Urinary bladder (tissue), 3 donors: ENCODE measurements at regions not wholly inside any gene's neighbourhood (a gene's known extent, or its start where the extent isn't known, plus 50 kb on each side); places are given as distances from the start of the nearest gene placed in this dataset.

Experiments used
- DNase-seq: peaks from one replicate; pipeline ENCODE4 v3.0.0-alpha.2; 2015; ENCODE audit errors: extremely low spot score
- H3K27ac ChIP-seq: one replicate; pipeline ENCODE4 v1.5.1; 2013; ENCODE audit warnings: low read depth, mild to moderate bottlenecking, moderate library complexity
- H3K36me3 ChIP-seq: one replicate; pipeline ENCODE4 v1.6.1; 2013; ENCODE audit warnings: mild to moderate bottlenecking, moderate library complexity; ENCODE audit not compliant: insufficient read depth
- H3K4me1 ChIP-seq: one replicate; pipeline ENCODE4 v1.6.1; 2013; ENCODE audit warnings: mild to moderate bottlenecking, moderate library complexity; ENCODE audit not compliant: insufficient read depth
- H3K4me3 ChIP-seq: one replicate; pipeline ENCODE4 v1.5.1; 2013; ENCODE audit warnings: low read depth, low read length
- WGBS: extraction: QIAGEN DNeasy Blood & Tissue Kit; methylation state at CpG from one replicate; pipeline ENCODE4 v1.1.7; 2013; 5-methylcytosine and 5-hydroxymethylcytosine counted together
- donor health status: healthy with polysubstance abuse.
- donor health status: healthy.

- 67% methylated on average over 3 of the region's 3 CpGs for WGBS
- H3K36me3 ChIP-seq, result no peaks in the 10 kb centered on the region
- DNase-seq, result no peak
- H3K4me3 ChIP-seq, result no peak overlapping the region
- no peaks in the 10 kb centered on the region for H3K4me1 ChIP-seq
- no peak overlapping the region for H3K27ac ChIP-seq
These were observed 443.5 kb upstream of the B3GALT2 start for GRCh38 chr1:193629875-193630274.

- 58% methylated on average over 2 of the region's 2 CpGs for WGBS
- DNase-seq, result no peak
- H3K36me3 ChIP-seq, result no peaks in the 10 kb centered on the region
These were observed 440.3 kb upstream of the B3GALT2 start for GRCh38 chr1:193626695-193627094.

GRCh38 chr1:193625255-193625654 is 438.8 kb upstream of the B3GALT2 start:
- Histone ChIP-seq H3K27ac (no peak overlapping the region), H3K4me1 (no peaks in the 10 kb centered on the region), H3K4me3 (no peak overlapping the region), H3K36me3 (no peaks in the 10 kb centered on the region)
- WGBS, result 82% methylated on average over 4 of the region's 4 CpGs
- no peak for DNase-seq

More at GRCh38 chr1:193626695-193627094, 440.3 kb upstream of the B3GALT2 start:
- Histone ChIP-seq H3K4me3 (no peak overlapping the region), H3K4me1 (no peaks in the 10 kb centered on the region), H3K27ac (no peak overlapping the region)

GRCh38 chr1:193619911-193620310 is 433.5 kb upstream of the B3GALT2 start:
- Histone ChIP-seq H3K27ac (no peak overlapping the region), H3K36me3 (no peaks in the 10 kb centered on the region), H3K4me3 (no peak overlapping the region), H3K4me1 (no peaks in the 10 kb centered on the region)
- no peak for DNase-seq
- WGBS, result 99% methylated on average over 2 of the region's 2 CpGs

GRCh38 chr1:193614817-193615216 is 428.4 kb upstream of the B3GALT2 start:
- no peaks in the 10 kb centered on the region for H3K4me1 ChIP-seq
- H3K36me3 ChIP-seq, result no peaks in the 10 kb centered on the region
- DNase-seq, result no peak
- H3K27ac ChIP-seq, result no peak overlapping the region
- no peak overlapping the region for H3K4me3 ChIP-seq
- 84% methylated on average over 2 of the region's 2 CpGs for WGBS

- Histone ChIP-seq H3K4me3 (no peak overlapping the region), H3K36me3 (no peaks in the 10 kb centered on the region), H3K27ac (no peak overlapping the region), H3K4me1 (no peaks in the 10 kb centered on the region)
- whole genome bisulfite sequencing, result 87% methylated on average over 3 of the region's 3 CpGs
- no peak for DNase-seq
These were observed 427.9 kb upstream of the B3GALT2 start for GRCh38 chr1:193614275-193614674.

- H3K4me3 ChIP-seq, result no peak overlapping the region
- DNase-seq, result no peak
- H3K36me3 ChIP-seq, result no peaks in the 10 kb centered on the region
- H3K4me1 ChIP-seq, result no peaks in the 10 kb centered on the region
- H3K27ac ChIP-seq, result no peak overlapping the region
- WGBS, result 77% methylated on average over 2 of the region's 2 CpGs
These were observed 426.6 kb upstream of the B3GALT2 start for GRCh38 chr1:193613041-193613440.

GRCh38 chr1:193609592-193609991 is 423.2 kb upstream of the B3GALT2 start:
- H3K27ac ChIP-seq, result no peak overlapping the region
- no peaks in the 10 kb centered on the region for H3K36me3 ChIP-seq
- 77% methylated on average over 2 of the region's 2 CpGs for WGBS
- H3K4me1 ChIP-seq, result no peaks in the 10 kb centered on the region
- H3K4me3 ChIP-seq, result no peak overlapping the region
- DNase-seq, result no peak

GRCh38 chr1:193607787-193608186 is 421.4 kb upstream of the B3GALT2 start:
- 93% methylated on average over 3 of the region's 3 CpGs for WGBS
- no peaks in the 10 kb centered on the region for H3K4me1 ChIP-seq
- no peak overlapping the region for H3K4me3 ChIP-seq
- no peaks in the 10 kb centered on the region for H3K36me3 ChIP-seq
- DNase-seq, result no peak
- H3K27ac ChIP-seq, result no peak overlapping the region

GRCh38 chr1:193606035-193606434 is 419.6 kb upstream of the B3GALT2 start:
- H3K4me3 ChIP-seq, result no peak overlapping the region
- 88% methylated on average over 5 of the region's 5 CpGs for WGBS
- H3K27ac ChIP-seq, result no peak overlapping the region
- H3K4me1 ChIP-seq, result no peaks in the 10 kb centered on the region
- H3K36me3 ChIP-seq, result no peaks in the 10 kb centered on the region
- DNase-seq, result no peak

GRCh38 chr1:193602705-193603104 is 416.3 kb upstream of the B3GALT2 start:
- Histone ChIP-seq H3K4me3 (no peak overlapping the region), H3K4me1 (no peaks in the 10 kb centered on the region), H3K27ac (no peak overlapping the region), H3K36me3 (no peaks in the 10 kb centered on the region)
- 75% methylated on average over 2 of the region's 2 CpGs for WGBS
- no peak for DNase-seq

- WGBS, result 80% methylated on average over 3 of the region's 3 CpGs
- DNase-seq, result no peak
- no peak overlapping the region for H3K27ac ChIP-seq
- peaks cover 2% of the 10 kb centered on the region for H3K4me1 ChIP-seq
- no peak overlapping the region for H3K4me3 ChIP-seq
- no peaks in the 10 kb centered on the region for H3K36me3 ChIP-seq
These were observed 406.9 kb upstream of the B3GALT2 start for GRCh38 chr1:193593147-193593885.

- peaks cover 2% of the 10 kb centered on the region for H3K4me1 ChIP-seq
- 90% methylated on average over 2 of the region's 2 CpGs for WGBS
- H3K27ac ChIP-seq, result no peak overlapping the region
- no peak overlapping the region for H3K4me3 ChIP-seq
- DNase-seq, result no peak
- no peaks in the 10 kb centered on the region for H3K36me3 ChIP-seq
These were observed 405.9 kb upstream of the B3GALT2 start for GRCh38 chr1:193592317-193592716.

GRCh38 chr1:193590102-193590501 is 403.7 kb upstream of the B3GALT2 start:
- no peaks in the 10 kb centered on the region for H3K36me3 ChIP-seq
- peaks cover 2% of the 10 kb centered on the region for H3K4me1 ChIP-seq
- DNase-seq, result no peak
- no peak overlapping the region for H3K27ac ChIP-seq
- H3K4me3 ChIP-seq, result no peak overlapping the region

- Histone ChIP-seq H3K36me3 (no peaks in the 10 kb centered on the region), H3K27ac (no peak overlapping the region), H3K4me3 (no peak overlapping the region), H3K4me1 (peaks cover 2% of the 10 kb centered on the region)
- WGBS, result 35% methylated on average over 3 of the region's 3 CpGs
- peak; percentile 46 for DNase-seq
These were observed 403.2 kb upstream of the B3GALT2 start for GRCh38 chr1:193589597-193590040.
